22Rv1 (cell line): ENCODE measurements at regions not wholly inside any gene's neighbourhood (a gene's known extent, or its start where the extent isn't known, plus 50 kb on each side); places are given as distances from the start of the nearest gene placed in this dataset.

Experiments used
- CTCF ChIP-seq: fragments of 450-650 bp; IDR thresholded peaks from 2 replicates; pipeline ENCODE4 v1.5.1; 2017; ENCODE audit warnings: mild to moderate bottlenecking
- ZFX ChIP-seq: fragments of 450-650 bp; IDR thresholded peaks from 2 replicates; pipeline ENCODE4 v1.6.1; 2017; ENCODE audit warnings: antibody characterized with exemption, borderline replicate concordance

GRCh38 chr2:52520644-52521043 lies 1247.0 kb upstream of the CHAC2 start:
- TF ChIP-seq CTCF (no peak), ZFX (no peak)
